ENCODE measurements at regions not wholly inside any gene's neighbourhood (a gene's known extent, or its start where the extent isn't known, plus 50 kb on each side); places are given as distances from the start of the nearest gene placed in this dataset.

GRCh38 chrX:131399678-131400428 lies 110.7 kb upstream of the IGSF1 start (continued):
- TF ChIP-seq ZMAT4 (CRISPR knock-in tag; IDR thresholded peaks at IDR 0.05) (no peak), ZNF423 (CRISPR knock-in tag; IDR thresholded peaks at IDR 0.05) (no peak), KAT7 (CRISPR knock-in tag; IDR thresholded peaks at IDR 0.05; ENCODE audit: borderline replicate concordance) (no peak), ESRRA (CRISPR knock-in tag; IDR thresholded peaks at IDR 0.05; ENCODE audit: borderline replicate concordance) (no peak)

- H3K27ac Mint-ChIP-seq = no peak overlapping the region
- ATAC-seq (no peak), DNase-seq (ENCODE audit: low spot score) (no peak)
- H3K9me3 Mint-ChIP-seq = no peaks in the 10 kb centered on the region
- CTCF ChIA-PET = no interaction called here
- no peak overlapping the region for H3K4me3 Mint-ChIP-seq
- peaks cover 11% of the 10 kb centered on the region for H3K36me3 Mint-ChIP-seq
- no peaks in the 10 kb centered on the region for H3K27me3 Mint-ChIP-seq (ENCODE audit: low read depth)
- peaks cover 62% of the 10 kb centered on the region for H3K4me1 Mint-ChIP-seq
- POLR2A ChIA-PET = no interaction called here
- TF ChIP-seq TEAD1 (CRISPR knock-in tag; IDR thresholded peaks at IDR 0.05) (no peak), JUN (CRISPR knock-in tag; IDR thresholded peaks at IDR 0.05) (no peak), CTCF (IDR thresholded peaks at IDR 0.05) (no peak), FOXJ3 (CRISPR knock-in tag; IDR thresholded peaks at IDR 0.05; ENCODE audit: borderline replicate concordance) (no peak), GRHL2 (CRISPR knock-in tag; IDR thresholded peaks at IDR 0.05; ENCODE audit: insufficient replicate concordance, severe bottlenecking) (no peak), ZNF532 (CRISPR knock-in tag; IDR thresholded peaks at IDR 0.05; ENCODE audit: borderline replicate concordance) (no peak), ZNF425 (CRISPR knock-in tag; conservative IDR thresholded peaks at IDR 0.05) (no peak), IRF1 (CRISPR knock-in tag; IDR thresholded peaks at IDR 0.05) (no peak), E2F4 (CRISPR knock-in tag; IDR thresholded peaks at IDR 0.05; ENCODE audit: borderline replicate concordance, low read depth) (no peak), ATF2 (CRISPR knock-in tag; IDR thresholded peaks at IDR 0.05; ENCODE audit: borderline replicate concordance, low read depth) (no peak), ZNF423 (CRISPR knock-in tag; IDR thresholded peaks at IDR 0.05) (no peak), ZMAT4 (CRISPR knock-in tag; IDR thresholded peaks at IDR 0.05) (no peak), ZSCAN18 (CRISPR knock-in tag; IDR thresholded peaks at IDR 0.05) (no peak), PREB (CRISPR knock-in tag; IDR thresholded peaks at IDR 0.05; ENCODE audit: borderline replicate concordance) (no peak), ZNF317 (CRISPR knock-in tag; IDR thresholded peaks at IDR 0.05; ENCODE audit: borderline replicate concordance, low read depth) (no peak)
Observed at GRCh38 chrX:131402124-131402811, 113.2 kb upstream of the IGSF1 start.

Data from WTC11 (cell line).